H9 (cell line): ENCODE measurements at regions not wholly inside any gene's neighbourhood (a gene's known extent, or its start where the extent isn't known, plus 50 kb on each side); places are given as distances from the start of the nearest gene placed in this dataset.

Experiments
- DNase-seq: peaks from one replicate; pipeline ENCODE4 v3.0.0-alpha.2; 2017
- H2AFZ ChIP-seq: one replicate; pipeline ENCODE4 v1.6.1; 2013; ENCODE audit warnings: mild to moderate bottlenecking, low read length, control low read depth, moderate library complexity
- H2AK5ac ChIP-seq: 2 replicates; pipeline ENCODE4 v1.6.1; 2013; ENCODE audit warnings: low read length, control low read depth, mixed read lengths; ENCODE audit not compliant: insufficient read length
- H2BK120ac ChIP-seq: one replicate; pipeline ENCODE4 v1.6.1; 2013; ENCODE audit warnings: low read depth, mild to moderate bottlenecking, low read length, control low read depth, inconsistent platforms; ENCODE audit not compliant: poor library complexity, severe bottlenecking
- H2BK12ac ChIP-seq: 2 replicates; pipeline ENCODE4 v1.6.1; 2013; ENCODE audit warnings: low read length, control low read depth, mixed read lengths, low read depth; ENCODE audit not compliant: insufficient read length
- H2BK15ac ChIP-seq: 2 replicates; pipeline ENCODE4 v1.6.1; 2013; ENCODE audit warnings: low read depth, low read length, control low read depth
- H2BK20ac ChIP-seq: one replicate; pipeline ENCODE4 v1.6.1; 2013; ENCODE audit warnings: low read depth, mild to moderate bottlenecking, low read length, control low read depth, inconsistent platforms; ENCODE audit not compliant: poor library complexity, severe bottlenecking
- H2BK5ac ChIP-seq: 2 replicates; pipeline ENCODE4 v1.6.1; 2013; ENCODE audit warnings: low read length, control low read depth, mixed read lengths; ENCODE audit not compliant: insufficient read length
- H3K14ac ChIP-seq: 2 replicates; pipeline ENCODE4 v1.6.1; 2013; ENCODE audit warnings: low read length, control low read depth; ENCODE audit not compliant: insufficient read depth
- H3K18ac ChIP-seq: 2 replicates; pipeline ENCODE4 v1.6.1; 2013; ENCODE audit warnings: low read depth, mild to moderate bottlenecking, mixed read lengths, low read length, control low read depth; ENCODE audit not compliant: insufficient read length
- H3K23ac ChIP-seq: 2 replicates; pipeline ENCODE4 v1.6.1; 2013; ENCODE audit warnings: low read length, control low read depth, mixed read lengths, low read depth; ENCODE audit not compliant: insufficient read length
- H3K23me2 ChIP-seq: 2 replicates; pipeline ENCODE4 v1.6.1; 2013; ENCODE audit warnings: low read depth, mild to moderate bottlenecking, mixed read lengths, low read length, control low read depth; ENCODE audit not compliant: insufficient read length, poor library complexity, severe bottlenecking
- H3K27ac ChIP-seq: 2 replicates; pipeline ENCODE4 v1.5.1; 2013; ENCODE audit warnings: low read length, control low read depth, mixed read lengths, low read depth; ENCODE audit not compliant: insufficient read length
- H3K27me3 ChIP-seq: 2 replicates; pipeline ENCODE4 v1.6.1; 2013; ENCODE audit warnings: low read length, control low read depth, inconsistent platforms; ENCODE audit not compliant: insufficient read depth
- H3K4ac ChIP-seq: 2 replicates; pipeline ENCODE4 v1.6.1; 2013; ENCODE audit warnings: low read depth, mild to moderate bottlenecking, control low read depth, inconsistent platforms, low read length, moderate library complexity
- H3K4me1 ChIP-seq: 2 replicates; pipeline ENCODE4 v1.6.1; 2013; ENCODE audit warnings: low read length, control low read depth, inconsistent platforms; ENCODE audit not compliant: insufficient read depth
- H3K4me2 ChIP-seq: 2 replicates; pipeline ENCODE4 v1.6.1; 2013; ENCODE audit warnings: low read length, control low read depth, mixed read lengths; ENCODE audit not compliant: insufficient read length, insufficient read depth
- H3K56ac ChIP-seq: 2 replicates; pipeline ENCODE4 v1.6.1; 2013; ENCODE audit warnings: low read depth, mild to moderate bottlenecking, mixed read lengths, low read length, control low read depth; ENCODE audit not compliant: insufficient read length
- H3K79me1 ChIP-seq: 2 replicates; pipeline ENCODE4 v1.6.1; 2013; ENCODE audit warnings: low read depth, mild to moderate bottlenecking, moderate library complexity, low read length, control low read depth, inconsistent platforms; ENCODE audit not compliant: insufficient read depth, poor library complexity, severe bottlenecking
- H3K79me2 ChIP-seq: 2 replicates; pipeline ENCODE4 v1.6.1; 2013; ENCODE audit warnings: low read length, control low read depth, inconsistent platforms; ENCODE audit not compliant: insufficient read depth
- H3K9ac ChIP-seq: 2 replicates; pipeline ENCODE4 v1.6.1; 2013; ENCODE audit warnings: low read length, control low read depth, mixed read lengths; ENCODE audit not compliant: insufficient read length; ENCODE audit errors: extremely low read depth
- H3K9me3 ChIP-seq: one replicate; pipeline ENCODE4 v1.6.1; 2013; ENCODE audit warnings: low read depth, low read length, inconsistent platforms; ENCODE audit not compliant: control insufficient read depth
- H3T11ph ChIP-seq: one replicate; pipeline ENCODE4 v1.6.1; 2013; ENCODE audit warnings: mild to moderate bottlenecking, low read length, control low read depth, inconsistent platforms
- H4K20me1 ChIP-seq: one replicate; pipeline ENCODE4 v1.6.1; 2013; ENCODE audit not compliant: control insufficient read depth, insufficient read length, insufficient read depth
- H4K5ac ChIP-seq: 2 replicates; pipeline ENCODE4 v1.6.1; 2013; ENCODE audit warnings: low read depth, mild to moderate bottlenecking, mixed read lengths, low read length, control low read depth; ENCODE audit not compliant: insufficient read length
- H4K8ac ChIP-seq: replicated peaks from 2 replicates; pipeline ENCODE4 v1.6.1; 2013; ENCODE audit warnings: low read length, control low read depth, mixed read lengths, low read depth; ENCODE audit not compliant: insufficient read length
- H4K91ac ChIP-seq: 2 replicates; pipeline ENCODE4 v1.6.1; 2013; ENCODE audit warnings: low read depth, mild to moderate bottlenecking, moderate library complexity, mixed read lengths, low read length, control low read depth; ENCODE audit not compliant: insufficient read length
- H3K27ac Mint-ChIP-seq, 3 experiments: 2 replicates in 2 of 3; 3 replicates in 1 of 3; pipeline ENCODE4 v1.8.0; 2020 to 2021; ENCODE audit warnings: mixed read lengths in 3 of 3, mild to moderate bottlenecking in 1 of 3, moderate library complexity in 1 of 3
- H3K27me3 Mint-ChIP-seq: 2 replicates; pipeline ENCODE4 v1.8.0; 2021; ENCODE audit warnings: low read depth, mild to moderate bottlenecking, moderate library complexity, mixed read lengths
- H3K36me3 Mint-ChIP-seq, 3 experiments: 2 replicates in 2 of 3; 3 replicates in 1 of 3; pipeline ENCODE4 v1.8.0; 2020 to 2021; ENCODE audit warnings: low read depth in 3 of 3, mixed read lengths in 3 of 3; ENCODE audit not compliant: insufficient read depth in 1 of 3
- H3K4me1 Mint-ChIP-seq, 2 experiments: 2 replicates each; pipeline ENCODE4 v1.8.0; 2020; ENCODE audit warnings: mixed read lengths in 2 of 2
- H3K4me3 Mint-ChIP-seq, 2 experiments: 2 replicates in 1 of 2; 3 replicates in 1 of 2; pipeline ENCODE4 v1.8.0; 2020 to 2021; ENCODE audit warnings: mild to moderate bottlenecking in 2 of 2, mixed read lengths in 2 of 2, moderate library complexity in 1 of 2
- H3K9me3 Mint-ChIP-seq, 2 experiments: 2 replicates in 1 of 2; 3 replicates in 1 of 2; pipeline ENCODE4 v1.8.0; 2020; ENCODE audit warnings: mild to moderate bottlenecking in 2 of 2, mixed read lengths in 2 of 2, moderate library complexity in 1 of 2
- WGBS: extraction: QIAGEN DNeasy Blood & Tissue Kit; methylation state at CpG from one replicate; pipeline ENCODE4 v1.1.7; 2013; ENCODE audit warnings: missing lambda C conversion rate, low lambda C conversion rate, mixed read lengths; ENCODE audit not compliant: insufficient read length; ENCODE audit errors: extremely low coverage; 5-methylcytosine and 5-hydroxymethylcytosine counted together
- TF ChIP-seq, protein P1 (sequence below): fragments of 200-600 bp; sonication (generic); conservative IDR thresholded peaks from 3 replicates; pipeline ENCODE4 v1.8.0; 2021; ENCODE audit warnings: antibody characterized with exemption, mild to moderate bottlenecking

DNA sequence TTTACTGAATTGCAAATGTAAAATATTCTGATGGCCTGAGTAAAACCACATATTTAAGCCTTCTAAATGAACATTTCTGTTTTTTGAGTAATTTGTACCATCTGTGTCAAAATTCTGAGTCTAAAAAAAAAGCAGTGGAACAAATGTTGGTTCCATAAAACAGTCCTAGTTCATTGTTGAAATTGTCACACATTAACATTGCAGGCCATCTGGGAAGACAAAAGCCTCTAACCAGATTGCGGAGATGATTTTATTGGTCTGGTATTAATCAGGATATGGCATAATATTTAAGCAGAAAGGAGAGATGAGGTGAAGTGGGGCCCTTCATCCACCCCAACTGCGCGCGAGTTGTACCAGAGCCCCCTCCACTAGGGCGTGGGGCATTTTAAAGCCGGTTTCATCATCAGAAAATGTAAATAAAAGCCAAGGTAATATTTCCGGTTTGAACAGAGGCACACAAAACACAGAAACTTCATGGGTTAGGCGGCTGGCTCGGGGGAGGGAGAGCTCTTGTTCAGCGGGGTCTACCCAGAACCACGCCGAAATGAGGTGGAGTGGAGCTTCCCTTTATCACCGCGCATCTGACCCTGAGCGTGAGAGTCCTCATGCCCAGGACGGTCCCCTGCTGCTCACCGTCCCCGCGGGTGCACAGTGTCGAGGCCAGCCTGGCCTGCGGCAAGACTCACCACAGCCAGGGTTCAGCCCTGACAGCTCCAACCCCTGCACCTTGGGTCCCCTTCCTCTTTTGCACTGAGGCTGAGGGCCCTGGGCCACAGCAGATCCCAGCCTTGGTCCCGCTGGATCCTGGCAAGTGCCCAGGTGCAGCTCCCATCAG lies 169.2 kb downstream of the URI1 start:
- Mint-ChIP-seq H3K36me3 (no peaks in the 10 kb centered on the region), H3K4me1 (peaks cover 4 to 6% of the 10 kb centered on the region in 2 experiments; a peak in 3 of 4 replicates), H3K9me3 (no peaks in the 10 kb centered on the region; a peak in 1 of 5 replicates), H3K27ac (peak overlapping the region in 1 of 3 experiments; percentile 49; a peak in 1 of 7 replicates), H3K27me3 (0 out of 2 replicates have a peak, but pooled peaks cover 1% of the 10 kb centered on the region), H3K4me3 (no peak overlapping the region)
- H3K4me2 ChIP-seq: no peak overlapping the region
- H3T11ph ChIP-seq: no peak overlapping the region
- no peak overlapping the region for H2BK15ac ChIP-seq
- no peak overlapping the region for H2BK20ac ChIP-seq
- no peaks in the 10 kb centered on the region for H3K4me1 ChIP-seq
- no peak overlapping the region for H3K18ac ChIP-seq
- no peak overlapping the region for H2BK5ac ChIP-seq
- H2AFZ ChIP-seq: no peak overlapping the region
- no peaks in the 10 kb centered on the region for H3K79me1 ChIP-seq
- no CpG with 5 or more reads among the region's 22 CpGs for WGBS
- H3K23me2 ChIP-seq: no peaks in the 10 kb centered on the region
- H2BK12ac ChIP-seq: no peak overlapping the region
- no peak overlapping the region for H3K4ac ChIP-seq
- no peak overlapping the region for H2AK5ac ChIP-seq
- H4K91ac ChIP-seq: no peak overlapping the region
- no peak overlapping the region for H3K56ac ChIP-seq
- TF ChIP-seq, protein P1, sequence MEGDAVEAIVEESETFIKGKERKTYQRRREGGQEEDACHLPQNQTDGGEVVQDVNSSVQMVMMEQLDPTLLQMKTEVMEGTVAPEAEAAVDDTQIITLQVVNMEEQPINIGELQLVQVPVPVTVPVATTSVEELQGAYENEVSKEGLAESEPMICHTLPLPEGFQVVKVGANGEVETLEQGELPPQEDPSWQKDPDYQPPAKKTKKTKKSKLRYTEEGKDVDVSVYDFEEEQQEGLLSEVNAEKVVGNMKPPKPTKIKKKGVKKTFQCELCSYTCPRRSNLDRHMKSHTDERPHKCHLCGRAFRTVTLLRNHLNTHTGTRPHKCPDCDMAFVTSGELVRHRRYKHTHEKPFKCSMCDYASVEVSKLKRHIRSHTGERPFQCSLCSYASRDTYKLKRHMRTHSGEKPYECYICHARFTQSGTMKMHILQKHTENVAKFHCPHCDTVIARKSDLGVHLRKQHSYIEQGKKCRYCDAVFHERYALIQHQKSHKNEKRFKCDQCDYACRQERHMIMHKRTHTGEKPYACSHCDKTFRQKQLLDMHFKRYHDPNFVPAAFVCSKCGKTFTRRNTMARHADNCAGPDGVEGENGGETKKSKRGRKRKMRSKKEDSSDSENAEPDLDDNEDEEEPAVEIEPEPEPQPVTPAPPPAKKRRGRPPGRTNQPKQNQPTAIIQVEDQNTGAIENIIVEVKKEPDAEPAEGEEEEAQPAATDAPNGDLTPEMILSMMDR: no peak
- H3K9me3 ChIP-seq: no peaks in the 10 kb centered on the region
- H3K23ac ChIP-seq: no peak overlapping the region
- no peak overlapping the region for H2BK120ac ChIP-seq
- no peak overlapping the region for H3K9ac ChIP-seq
- no peaks in the 10 kb centered on the region; the same call in 1 of the 2 replicates for H3K27me3 ChIP-seq
- no peak overlapping the region for H3K27ac ChIP-seq
- peaks cover 2% of the 10 kb centered on the region for H4K20me1 ChIP-seq
- no peaks in the 10 kb centered on the region for H3K79me2 ChIP-seq
- no peak overlapping the region for H4K8ac ChIP-seq
- DNase-seq: no peak
- no peak overlapping the region for H4K5ac ChIP-seq
- no peak overlapping the region for H3K14ac ChIP-seq
